A673 (cell line): ENCODE measurements at regions not wholly inside any gene's neighbourhood (a gene's known extent, or its start where the extent isn't known, plus 50 kb on each side); places are given as distances from the start of the nearest gene placed in this dataset.
"Not testable (repeated sequence)": the region's sequence is repeated elsewhere in the genome, so short reads cannot be mapped to it uniquely, and the experiment has no call there.

Experiments used
- BruUV-seq: library from RNA; stranded (reverse); fragments of 400-500 nt; replicated peaks from 2 replicates; lab custom pipeline; 2021; lab: Mats Ljungman, UMichigan
- CTCF ChIA-PET: fragments of 300-600 bp; sonication (Branson Sonifier 250); formaldehyde crosslinking; loops from one replicate; lab custom pipeline; 2022; ENCODE audit warnings: antibody characterized with exemption; lab: Charles Lee
- POLR2A ChIA-PET: fragments of 300-600 bp; sonication (Branson Sonifier 250); formaldehyde crosslinking; loops from one replicate; lab custom pipeline; 2022; ENCODE audit warnings: antibody characterized with exemption; ENCODE audit not compliant: low non-redundant PET; lab: Charles Lee
- DNase-seq: peaks from one replicate; pipeline ENCODE4 v3.0.0-alpha.2; 2015; ENCODE audit warnings: low spot score
- H3K27ac ChIP-seq: fragments of 200-600 bp; sonication (generic); 2 replicates; pipeline ENCODE4 v1.5.1; 2016; ENCODE audit warnings: mixed run types, low read depth, mild to moderate bottlenecking, mixed read lengths, antibody characterized with exemption, low read length; ENCODE audit not compliant: poor library complexity, severe bottlenecking
- H3K27me3 ChIP-seq: fragments of 200-600 bp; sonication (generic); replicated peaks from 2 replicates; pipeline ENCODE4 v1.6.1; 2017; ENCODE audit warnings: mixed run types, low read depth, mild to moderate bottlenecking, mixed read lengths, antibody characterized with exemption, low read length; ENCODE audit not compliant: insufficient read depth, poor library complexity
- H3K36me3 ChIP-seq: fragments of 200-600 bp; sonication (generic); 2 replicates; pipeline ENCODE4 v1.6.1; 2016; ENCODE audit warnings: mixed run types, mild to moderate bottlenecking, mixed read lengths, antibody characterized with exemption, low read length; ENCODE audit not compliant: insufficient read depth, poor library complexity, severe bottlenecking
- H3K4me1 ChIP-seq: fragments of 200-600 bp; sonication (generic); 2 replicates; pipeline ENCODE4 v1.6.1; 2017; ENCODE audit warnings: mixed run types, mild to moderate bottlenecking, mixed read lengths, antibody characterized with exemption, low read length; ENCODE audit not compliant: insufficient read depth, poor library complexity, severe bottlenecking
- H3K4me3 ChIP-seq: fragments of 200-600 bp; sonication (generic); 2 replicates; pipeline ENCODE4 v1.5.1; 2016; ENCODE audit warnings: low read depth, mixed run types, mild to moderate bottlenecking, mixed read lengths, low read length; ENCODE audit not compliant: poor library complexity, severe bottlenecking
- H3K9me3 ChIP-seq: fragments of 200-600 bp; sonication (generic); 2 replicates; pipeline ENCODE4 v1.6.1; 2016; ENCODE audit warnings: mixed run types, low read depth, mild to moderate bottlenecking, mixed read lengths, antibody characterized with exemption, low read length; ENCODE audit not compliant: poor library complexity, severe bottlenecking
- EZH2 ChIP-seq: fragments of 200-600 bp; sonication (generic); IDR thresholded peaks from 2 replicates; pipeline ENCODE4 v1.6.1; 2017; ENCODE audit warnings: borderline replicate concordance, low read depth, mild to moderate bottlenecking, mixed read lengths, antibody characterized with exemption, low read length; ENCODE audit not compliant: poor library complexity, severe bottlenecking
- intact Hi-C: fragments of 100-400 bp; cut with micrococcal nuclease; formaldehyde crosslinking; loops from one replicate; pipeline ENCODE4 v1.10.0; 2022; ENCODE audit not compliant: unreplicated experiment
- TF ChIP-seq, protein P1 (sequence below): fragments of 300-800, 200-600 bp; sonication (generic); conservative IDR thresholded peaks from 2 replicates; pipeline ENCODE4 v1.5.1; 2017; ENCODE audit warnings: low read depth, mild to moderate bottlenecking, antibody characterized with exemption, low read length, moderate library complexity, mixed read lengths

GRCh38 chr2:121849236-121849635 is 93.8 kb downstream of the TSN start:
- H3K4me3 ChIP-seq: no peak overlapping the region
- H3K27ac ChIP-seq: no peak overlapping the region
- TF ChIP-seq EZH2: no peak
- TF ChIP-seq, protein P1, sequence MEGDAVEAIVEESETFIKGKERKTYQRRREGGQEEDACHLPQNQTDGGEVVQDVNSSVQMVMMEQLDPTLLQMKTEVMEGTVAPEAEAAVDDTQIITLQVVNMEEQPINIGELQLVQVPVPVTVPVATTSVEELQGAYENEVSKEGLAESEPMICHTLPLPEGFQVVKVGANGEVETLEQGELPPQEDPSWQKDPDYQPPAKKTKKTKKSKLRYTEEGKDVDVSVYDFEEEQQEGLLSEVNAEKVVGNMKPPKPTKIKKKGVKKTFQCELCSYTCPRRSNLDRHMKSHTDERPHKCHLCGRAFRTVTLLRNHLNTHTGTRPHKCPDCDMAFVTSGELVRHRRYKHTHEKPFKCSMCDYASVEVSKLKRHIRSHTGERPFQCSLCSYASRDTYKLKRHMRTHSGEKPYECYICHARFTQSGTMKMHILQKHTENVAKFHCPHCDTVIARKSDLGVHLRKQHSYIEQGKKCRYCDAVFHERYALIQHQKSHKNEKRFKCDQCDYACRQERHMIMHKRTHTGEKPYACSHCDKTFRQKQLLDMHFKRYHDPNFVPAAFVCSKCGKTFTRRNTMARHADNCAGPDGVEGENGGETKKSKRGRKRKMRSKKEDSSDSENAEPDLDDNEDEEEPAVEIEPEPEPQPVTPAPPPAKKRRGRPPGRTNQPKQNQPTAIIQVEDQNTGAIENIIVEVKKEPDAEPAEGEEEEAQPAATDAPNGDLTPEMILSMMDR: no peak
- no TSS peak for BruUV-seq
- no peaks in the 10 kb centered on the region for H3K4me1 ChIP-seq
- H3K27me3 ChIP-seq: no peaks in the 10 kb centered on the region
- ChIA-PET POLR2A (no interaction called here), CTCF (no interaction called here)
- H3K36me3 ChIP-seq: no peaks in the 10 kb centered on the region
- DNase-seq: no peak
- H3K9me3 ChIP-seq: no peaks in the 10 kb centered on the region
- intact Hi-C loops: no loop called here

DNA sequence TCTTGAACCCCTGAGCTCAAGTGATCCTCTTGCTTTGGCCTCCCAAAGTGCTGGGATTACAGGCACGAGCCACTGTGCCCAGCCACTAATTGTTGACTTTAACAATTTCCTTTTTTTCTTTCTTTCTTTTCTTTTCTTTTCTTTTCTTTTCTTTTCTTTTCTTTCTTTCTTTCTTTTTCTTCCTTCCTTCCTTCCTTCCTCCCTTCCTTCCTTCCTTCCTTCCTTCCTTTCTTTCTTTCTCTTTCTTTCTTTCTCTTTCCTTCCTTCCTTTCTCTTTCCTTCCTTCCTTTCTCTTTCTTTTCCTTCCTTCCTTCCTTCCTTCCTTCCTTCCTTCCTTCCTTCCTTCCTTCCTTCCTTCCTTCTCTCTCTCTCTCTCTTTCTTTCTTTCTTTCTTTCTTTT is 97.7 kb downstream of the TSN start:
- intact Hi-C loops, H3K4me1 ChIP-seq, POLR2A ChIA-PET, CTCF ChIA-PET, H3K36me3 ChIP-seq, H3K27me3 ChIP-seq, H3K27ac ChIP-seq, H3K4me3 ChIP-seq, BruUV-seq, DNase-seq, H3K9me3 ChIP-seq: not testable (repeated sequence)

- no peaks in the 10 kb centered on the region for H3K4me1 ChIP-seq
- H3K27me3 ChIP-seq: no peaks in the 10 kb centered on the region
- TF ChIP-seq, protein P1: no peak
- no peak for TF ChIP-seq EZH2
- DNase-seq: no peak
- no peaks in the 10 kb centered on the region for H3K36me3 ChIP-seq
- H3K27ac ChIP-seq: no peak overlapping the region
- no peaks in the 10 kb centered on the region for H3K9me3 ChIP-seq
- H3K4me3 ChIP-seq: no peak overlapping the region
- no TSS peak for BruUV-seq
- intact Hi-C loops: no loop called here
- ChIA-PET POLR2A (no interaction called here), CTCF (no interaction called here)
Observed at GRCh38 chr2:121855510-121855909, 100.1 kb downstream of the TSN start.

DNA sequence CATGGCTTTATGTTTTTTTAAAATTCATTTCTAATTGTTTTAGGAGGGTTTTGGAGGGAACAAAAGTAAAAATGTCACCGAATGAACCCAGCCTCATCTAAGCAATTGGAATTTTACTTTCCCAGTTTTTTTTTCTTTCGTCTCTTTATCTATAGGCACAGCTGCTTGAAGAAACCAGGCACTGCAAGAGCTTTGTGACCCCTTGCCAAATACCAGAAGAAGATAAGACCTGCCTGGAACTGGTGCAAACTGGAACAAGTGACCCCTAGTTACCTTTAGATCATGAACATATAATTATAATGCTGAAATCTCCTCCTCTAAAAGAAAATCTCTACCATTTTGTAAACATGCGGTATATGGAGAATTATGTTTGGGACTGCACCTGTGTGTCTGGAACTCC is 100.9 kb downstream of the TSN start:
- no peak overlapping the region for H3K27ac ChIP-seq
- no peaks in the 10 kb centered on the region for H3K9me3 ChIP-seq
- H3K4me1 ChIP-seq: no peaks in the 10 kb centered on the region
- no TSS peak for BruUV-seq
- TF ChIP-seq, protein P1: no peak
- no peak for TF ChIP-seq EZH2
- ChIA-PET POLR2A (no interaction called here), CTCF (no interaction called here)
- H3K4me3 ChIP-seq: no peak overlapping the region
- no peak for DNase-seq
- H3K36me3 ChIP-seq: no peaks in the 10 kb centered on the region
- intact Hi-C loops: no loop called here
- H3K27me3 ChIP-seq: no peaks in the 10 kb centered on the region
